CD4-positive, alpha-beta T cell (primary cell): ENCODE measurements at regions not wholly inside any gene's neighbourhood (a gene's known extent, or its start where the extent isn't known, plus 50 kb on each side); places are given as distances from the start of the nearest gene placed in this dataset.

Experiments
- ATAC-seq: fragments of 200-7000 bp; cut with Tn5 transposase; one replicate; pipeline ENCODE4 v1.10.0; 2022; ENCODE audit warnings: mild to moderate bottlenecking; ENCODE audit not compliant: poor library complexity
- CTCF ChIA-PET: fragments of 350-600 bp; sonication (Branson Sonifier 250); formaldehyde crosslinking; loops from one replicate; lab custom pipeline; 2021; ENCODE audit warnings: antibody characterized with exemption, inconsistent platforms; lab: Charles Lee
- POLR2A ChIA-PET: fragments of 350-600 bp; sonication (Branson Sonifier 250); formaldehyde crosslinking; loops from one replicate; lab custom pipeline; 2021; ENCODE audit warnings: antibody characterized with exemption, inconsistent platforms; lab: Charles Lee
- DNase-seq, 14 experiments: peaks; one replicate each; pipeline ENCODE4 v3.0.0-alpha.2; 2013 to 2020; ENCODE audit warnings: mixed read lengths in 2 of 14
- H3K27ac ChIP-seq, 2 donors: one replicate each; pipeline versions ENCODE4 v1.5.1 to v1.7.0; 2013; ENCODE audit warnings: low read length in 2 of 2, low read depth in 1 of 2, mild to moderate bottlenecking in 1 of 2
- H3K27me3 ChIP-seq, 2 experiments: 1 replicate in 1 of 2; 2 replicates in 1 of 2; pipeline versions ENCODE4 v1.6.1 to v1.7.0; 2013; ENCODE audit warnings: low read length in 2 of 2, control low read depth in 1 of 2, mild to moderate bottlenecking in 1 of 2, moderate library complexity in 1 of 2; ENCODE audit not compliant: insufficient read depth in 2 of 2, control insufficient read depth in 1 of 2
- H3K36me3 ChIP-seq: one replicate; pipeline ENCODE4 v1.6.1; 2013; ENCODE audit warnings: low read length, control low read depth; ENCODE audit not compliant: insufficient read depth
- H3K4me1 ChIP-seq: one replicate; pipeline ENCODE4 v1.6.1; 2013; ENCODE audit warnings: low read length, control low read depth; ENCODE audit not compliant: insufficient read depth
- H3K4me3 ChIP-seq: one replicate; pipeline ENCODE4 v1.5.1; 2013; ENCODE audit warnings: mild to moderate bottlenecking, low read length, moderate library complexity
- H3K9me3 ChIP-seq, 2 experiments: 1 replicate in 1 of 2; 2 replicates in 1 of 2; pipeline versions ENCODE4 v1.6.1 to v1.7.0; 2013; ENCODE audit warnings: low read length in 2 of 2, mild to moderate bottlenecking in 2 of 2, control low read depth in 1 of 2, moderate library complexity in 1 of 2; ENCODE audit not compliant: control insufficient read depth in 1 of 2, insufficient read depth in 1 of 2
- H3K27ac Mint-ChIP-seq: one replicate; pipeline ENCODE4 v1.8.0; 2020; ENCODE audit warnings: mixed read lengths
- H3K27me3 Mint-ChIP-seq: one replicate; pipeline ENCODE4 v1.8.0; 2021; ENCODE audit warnings: mixed read lengths
- H3K36me3 Mint-ChIP-seq: one replicate; pipeline ENCODE4 v1.8.0; 2021; ENCODE audit warnings: low read depth, mixed read lengths
- H3K4me1 Mint-ChIP-seq: one replicate; pipeline ENCODE4 v1.8.0; 2021; ENCODE audit warnings: low read depth, mixed read lengths
- H3K4me3 Mint-ChIP-seq: one replicate; pipeline ENCODE4 v1.8.0; 2020; ENCODE audit warnings: mild to moderate bottlenecking, mixed read lengths
- H3K9me3 Mint-ChIP-seq: one replicate; pipeline ENCODE4 v1.8.0; 2020; ENCODE audit warnings: mixed read lengths
- intact Hi-C, 2 experiments: fragments of 100-400 bp; cut with DNase I in 1 of 2; cut with micrococcal nuclease in 1 of 2; formaldehyde crosslinking; loops; one replicate each; pipeline versions ENCODE4 v1.15.1 to v1.9.0; 2023 to 2025; cut with DNase I, micrococcal nuclease
- TF ChIP-seq, protein P1 (sequence below): fragments of 200-600 bp; IDR thresholded peaks from one replicate; pipeline ENCODE4 v1.8.0; 2022; ENCODE audit warnings: antibody characterized with exemption, mild to moderate bottlenecking

DNA sequence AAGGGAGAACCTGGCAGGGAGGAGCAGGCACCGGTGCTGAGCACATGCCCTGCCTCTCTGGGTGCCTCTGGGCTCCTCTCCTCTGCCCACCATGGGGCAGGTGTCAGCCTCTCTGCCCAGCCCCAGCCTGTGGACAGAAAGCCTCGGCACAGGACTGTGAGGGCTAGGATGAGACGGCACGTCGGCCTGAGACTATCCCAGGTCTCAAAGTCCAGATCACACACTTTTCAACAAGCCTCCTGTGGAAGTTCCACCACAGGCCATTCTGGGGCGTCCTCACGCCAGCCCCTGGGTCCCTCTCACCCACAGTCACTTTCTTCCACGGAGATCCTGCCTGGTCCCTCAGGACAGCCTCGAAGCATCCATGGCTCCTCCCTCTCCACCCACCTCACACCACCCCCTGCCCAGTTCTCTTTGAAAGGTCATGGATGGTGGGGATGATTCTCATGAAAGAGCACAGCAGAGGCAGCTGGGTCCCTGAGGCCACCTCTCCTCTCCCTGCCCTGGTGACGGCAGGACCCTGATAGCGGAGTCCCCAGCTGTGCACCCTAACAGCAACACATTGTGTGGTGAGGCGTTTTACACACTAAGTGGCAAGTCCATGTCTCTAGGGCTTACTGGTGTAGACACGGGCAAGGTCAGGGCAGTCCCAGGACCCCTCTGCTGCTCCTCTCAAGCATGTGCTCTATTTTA lies 569.4 kb upstream of the SALL3 start:
- Mint-ChIP-seq H3K36me3 (no peaks in the 10 kb centered on the region), H3K27me3 (no peaks in the 10 kb centered on the region), H3K4me1 (peaks cover 25% of the 10 kb centered on the region), H3K27ac (no peak overlapping the region), H3K4me3 (no peak overlapping the region), H3K9me3 (no peaks in the 10 kb centered on the region)
- no peak overlapping the region for H3K27ac ChIP-seq
- H3K4me3 ChIP-seq = no peak overlapping the region
- POLR2A ChIA-PET = no interaction called here
- no peaks in the 10 kb centered on the region for H3K36me3 ChIP-seq
- TF ChIP-seq, protein P1, sequence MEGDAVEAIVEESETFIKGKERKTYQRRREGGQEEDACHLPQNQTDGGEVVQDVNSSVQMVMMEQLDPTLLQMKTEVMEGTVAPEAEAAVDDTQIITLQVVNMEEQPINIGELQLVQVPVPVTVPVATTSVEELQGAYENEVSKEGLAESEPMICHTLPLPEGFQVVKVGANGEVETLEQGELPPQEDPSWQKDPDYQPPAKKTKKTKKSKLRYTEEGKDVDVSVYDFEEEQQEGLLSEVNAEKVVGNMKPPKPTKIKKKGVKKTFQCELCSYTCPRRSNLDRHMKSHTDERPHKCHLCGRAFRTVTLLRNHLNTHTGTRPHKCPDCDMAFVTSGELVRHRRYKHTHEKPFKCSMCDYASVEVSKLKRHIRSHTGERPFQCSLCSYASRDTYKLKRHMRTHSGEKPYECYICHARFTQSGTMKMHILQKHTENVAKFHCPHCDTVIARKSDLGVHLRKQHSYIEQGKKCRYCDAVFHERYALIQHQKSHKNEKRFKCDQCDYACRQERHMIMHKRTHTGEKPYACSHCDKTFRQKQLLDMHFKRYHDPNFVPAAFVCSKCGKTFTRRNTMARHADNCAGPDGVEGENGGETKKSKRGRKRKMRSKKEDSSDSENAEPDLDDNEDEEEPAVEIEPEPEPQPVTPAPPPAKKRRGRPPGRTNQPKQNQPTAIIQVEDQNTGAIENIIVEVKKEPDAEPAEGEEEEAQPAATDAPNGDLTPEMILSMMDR = no peak
- no peaks in the 10 kb centered on the region for H3K27me3 ChIP-seq
- CTCF ChIA-PET = no interaction called here
- ATAC-seq = no peak
- no peaks in the 10 kb centered on the region for H3K4me1 ChIP-seq
- intact Hi-C loops = no loop called here
- no peak for DNase-seq
- H3K9me3 ChIP-seq = peaks cover 0 to 14% of the 10 kb centered on the region in 2 experiments

DNA sequence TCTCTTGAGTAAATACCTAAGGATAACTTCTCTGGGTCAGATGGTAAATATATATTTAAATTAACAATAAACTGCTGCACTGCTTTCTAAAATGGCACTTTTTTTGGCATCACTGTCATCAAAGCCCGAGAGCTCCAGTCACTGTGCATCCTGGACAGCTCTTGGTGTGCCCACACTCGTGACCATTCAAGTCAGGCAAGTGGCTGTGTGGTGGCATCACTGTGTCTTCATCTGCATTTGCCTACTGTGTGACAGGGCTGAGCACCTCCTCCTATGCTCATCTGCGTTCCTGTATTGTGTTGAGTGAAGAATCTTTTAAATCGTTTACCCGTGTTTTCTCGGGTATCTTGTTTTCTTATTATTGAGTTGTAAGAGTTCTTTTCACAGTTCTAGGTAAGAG lies 568.1 kb upstream of the SALL3 start:
- H3K27me3 Mint-ChIP-seq = no peaks in the 10 kb centered on the region
- no peak overlapping the region for H3K27ac Mint-ChIP-seq
- no peak for ATAC-seq
- no peak overlapping the region for H3K4me3 Mint-ChIP-seq
- ChIA-PET POLR2A (no interaction called here), CTCF (no interaction called here)
- intact Hi-C loops = no loop called here
- TF ChIP-seq, protein P1 = no peak
- Histone ChIP-seq H3K4me1 (no peaks in the 10 kb centered on the region), H3K4me3 (no peak overlapping the region), H3K9me3 (peaks cover 0 to 8% of the 10 kb centered on the region in 2 experiments), H3K27ac (no peak overlapping the region), H3K27me3 (no peaks in the 10 kb centered on the region), H3K36me3 (no peaks in the 10 kb centered on the region)
- H3K4me1 Mint-ChIP-seq = peaks cover 24% of the 10 kb centered on the region
- DNase-seq = no peak
- no peaks in the 10 kb centered on the region for H3K36me3 Mint-ChIP-seq
- no peaks in the 10 kb centered on the region for H3K9me3 Mint-ChIP-seq

DNA sequence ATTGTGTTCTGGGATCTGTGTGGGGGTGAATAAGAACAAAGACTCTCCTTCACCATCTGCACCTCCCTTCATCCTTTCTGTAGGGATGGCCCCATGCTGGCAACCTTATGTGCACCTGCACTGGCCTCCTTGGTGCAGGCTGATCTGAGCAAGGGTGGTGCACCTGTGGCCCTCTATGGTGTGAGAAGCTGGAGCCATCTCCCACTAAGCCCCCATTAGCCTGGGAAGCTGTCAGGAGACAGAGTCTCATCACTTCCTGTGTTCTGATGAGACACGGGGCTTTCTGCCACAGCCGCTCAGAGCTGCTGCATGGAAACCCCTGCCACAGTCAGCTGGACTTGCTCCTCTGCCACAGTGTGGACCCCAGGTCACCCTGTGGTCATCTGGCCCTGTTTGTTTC lies 565.3 kb upstream of the SALL3 start:
- CTCF ChIA-PET = no interaction called here
- TF ChIP-seq, protein P1 = no peak
- no peaks in the 10 kb centered on the region for H3K4me1 Mint-ChIP-seq
- no peaks in the 10 kb centered on the region for H3K36me3 Mint-ChIP-seq
- no peak overlapping the region for H3K27ac Mint-ChIP-seq
- Histone ChIP-seq H3K4me3 (no peak overlapping the region), H3K9me3 (peaks cover 0 to 12% of the 10 kb centered on the region in 2 experiments), H3K27me3 (no peaks in the 10 kb centered on the region), H3K36me3 (no peaks in the 10 kb centered on the region), H3K4me1 (no peaks in the 10 kb centered on the region), H3K27ac (no peak overlapping the region)
- H3K4me3 Mint-ChIP-seq = no peak overlapping the region
- H3K27me3 Mint-ChIP-seq = no peaks in the 10 kb centered on the region
- ATAC-seq (no peak), DNase-seq (no peak)
- no peaks in the 10 kb centered on the region for H3K9me3 Mint-ChIP-seq
- POLR2A ChIA-PET = no interaction called here
- intact Hi-C loops = no loop called here
